GM12874 (cell line): ENCODE measurements at regions not wholly inside any gene's neighbourhood (a gene's known extent, or its start where the extent isn't known, plus 50 kb on each side); places are given as distances from the start of the nearest gene placed in this dataset.

Experiments
- CTCF ChIP-seq: IDR thresholded peaks from 2 replicates; pipeline ENCODE4 v1.5.1; 2011; ENCODE audit warnings: low read depth, mild to moderate bottlenecking, control low read depth, low read length, moderate library complexity; ENCODE audit not compliant: insufficient read depth

- no peak for TF ChIP-seq CTCF
These were observed 57.8 kb downstream of the OR2B2 start for GRCh38 chr6:27854421-27854820.

- no peak for TF ChIP-seq CTCF
These were observed 60.8 kb downstream of the OR2B2 start for GRCh38 chr6:27851440-27851839.

- TF ChIP-seq CTCF, result no peak
These were observed 64.5 kb downstream of the OR2B2 start for GRCh38 chr6:27847706-27848105.

GRCh38 chr6:27840572-27840971 is 71.6 kb downstream of the OR2B2 start:
- no peak for TF ChIP-seq CTCF

GRCh38 chr6:27839626-27840475 is 72.3 kb downstream of the OR2B2 start:
- no peak for TF ChIP-seq CTCF

- TF ChIP-seq CTCF, result no peak
These were observed 73.1 kb downstream of the OR2B2 start for GRCh38 chr6:27838945-27839625.

- no peak for TF ChIP-seq CTCF
These were observed 73.9 kb downstream of the OR2B2 start for GRCh38 chr6:27838058-27838944.
